ENCODE measurements at regions not wholly inside any gene's neighbourhood (a gene's known extent, or its start where the extent isn't known, plus 50 kb on each side); places are given as distances from the start of the nearest gene placed in this dataset.

DNA sequence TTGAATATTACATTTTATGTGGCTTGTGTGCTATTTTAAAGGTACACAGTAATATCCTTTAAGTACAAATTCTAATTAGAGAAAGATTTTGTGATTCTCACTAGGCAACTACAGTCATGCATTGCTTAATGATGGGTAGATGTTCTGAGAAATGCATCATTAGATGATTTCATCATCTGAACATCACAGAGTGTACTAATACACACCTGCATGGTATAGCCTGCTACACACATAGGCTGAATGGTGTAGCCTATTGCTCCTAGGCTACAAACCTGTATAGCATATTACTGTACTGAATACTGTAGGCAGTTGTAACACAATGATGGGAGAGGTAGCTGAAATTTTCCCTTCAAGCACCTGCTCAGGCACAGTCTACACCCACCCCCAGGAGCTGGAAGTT is 217.4 kb upstream of the EOMES start:
- intact Hi-C loops (cut with micrococcal nuclease) = no loop called here
- H3K4me3 Mint-ChIP-seq = no peak overlapping the region
- peaks cover 4% of the 10 kb centered on the region for H3K27me3 Mint-ChIP-seq
- H3K9me3 Mint-ChIP-seq = no peaks in the 10 kb centered on the region
- no peak overlapping the region for H3K27ac Mint-ChIP-seq
- H3K4me1 Mint-ChIP-seq (ENCODE audit: low read depth) = peaks cover 5% of the 10 kb centered on the region
- no peaks in the 10 kb centered on the region for H3K36me3 Mint-ChIP-seq (ENCODE audit: low read depth)

DNA sequence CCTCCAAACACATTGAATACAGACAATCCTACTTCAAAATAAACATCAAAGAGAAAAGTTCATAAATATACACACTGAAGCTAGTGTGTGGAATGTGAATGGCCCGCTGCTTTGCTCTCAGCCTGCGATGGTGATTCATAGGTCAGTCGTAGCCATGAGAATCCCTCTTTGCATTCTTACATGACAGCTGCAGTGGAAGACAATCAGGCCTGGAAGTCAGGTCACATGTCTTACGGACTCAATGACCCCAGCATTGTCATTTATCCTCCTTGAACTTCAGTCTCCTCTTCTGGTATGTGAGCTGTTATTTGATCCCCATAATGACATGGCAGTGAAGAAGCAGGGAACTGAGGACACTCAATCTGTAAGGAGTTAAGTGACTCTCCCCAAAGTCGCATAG is 217.8 kb upstream of the EOMES start:
- Mint-ChIP-seq H3K4me1 (ENCODE audit: low read depth) (peaks cover 5% of the 10 kb centered on the region), H3K36me3 (ENCODE audit: low read depth) (no peaks in the 10 kb centered on the region), H3K27ac (no peak overlapping the region), H3K9me3 (no peaks in the 10 kb centered on the region), H3K4me3 (no peak overlapping the region), H3K27me3 (peaks cover 4% of the 10 kb centered on the region)
- intact Hi-C loops (cut with micrococcal nuclease) = no loop called here

GRCh38 chr3:27943106-27943505 is 221.0 kb upstream of the EOMES start:
- peaks cover 5% of the 10 kb centered on the region for H3K4me1 Mint-ChIP-seq (ENCODE audit: low read depth)
- H3K27me3 Mint-ChIP-seq = peaks cover 2% of the 10 kb centered on the region
- no peaks in the 10 kb centered on the region for H3K36me3 Mint-ChIP-seq (ENCODE audit: low read depth)
- H3K4me3 Mint-ChIP-seq = no peak overlapping the region
- no peak overlapping the region for H3K27ac Mint-ChIP-seq
- intact Hi-C loops (cut with micrococcal nuclease) = no loop called here
- no peaks in the 10 kb centered on the region for H3K9me3 Mint-ChIP-seq

DNA sequence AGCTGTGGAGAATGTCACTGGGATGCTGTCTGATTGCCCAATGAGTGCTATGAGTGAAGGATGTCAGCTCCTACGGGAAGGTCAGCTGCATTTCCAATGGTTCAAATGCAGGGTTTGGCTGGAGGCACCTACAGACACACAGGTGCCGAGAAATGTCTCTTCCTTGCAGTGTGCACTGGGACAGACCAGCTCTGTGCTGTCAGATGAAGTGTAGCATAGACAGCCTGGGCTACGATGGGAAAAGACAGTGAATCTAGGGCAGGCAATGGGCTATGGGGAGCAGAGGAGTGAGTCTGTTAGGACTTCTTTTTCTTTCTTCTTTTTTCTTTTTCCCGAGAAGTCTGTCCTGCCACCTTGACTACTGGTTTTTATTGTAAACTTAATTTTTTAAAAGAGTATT is 223.1 kb upstream of the EOMES start:
- Mint-ChIP-seq H3K4me3 (no peak overlapping the region), H3K9me3 (peaks cover 2% of the 10 kb centered on the region), H3K4me1 (ENCODE audit: low read depth) (peaks cover 5% of the 10 kb centered on the region), H3K27me3 (peaks cover 2% of the 10 kb centered on the region), H3K27ac (no peak overlapping the region), H3K36me3 (ENCODE audit: low read depth) (no peaks in the 10 kb centered on the region)
- intact Hi-C loops (cut with micrococcal nuclease) = no loop called here

DNA sequence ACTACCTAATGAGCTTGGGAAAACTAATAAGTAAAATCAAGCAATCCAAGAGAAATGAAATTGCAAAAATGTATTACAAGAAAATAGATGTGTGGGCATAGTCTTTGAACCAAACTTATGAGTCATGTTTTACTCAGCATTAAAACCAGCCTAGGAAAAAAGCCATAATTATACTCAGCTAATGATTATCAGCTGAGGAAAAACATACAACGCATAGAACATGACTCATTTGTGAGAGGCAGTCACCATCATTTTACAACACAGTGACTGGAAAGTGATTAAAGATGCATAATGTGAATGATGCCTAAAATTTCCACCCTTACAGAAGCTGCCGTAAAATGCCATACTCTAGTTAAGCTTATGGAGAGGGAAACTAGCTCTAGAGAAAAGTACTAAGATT is 238.0 kb upstream of the EOMES start:
- Mint-ChIP-seq H3K36me3 (ENCODE audit: low read depth) (no peaks in the 10 kb centered on the region), H3K4me1 (ENCODE audit: low read depth) (no peaks in the 10 kb centered on the region), H3K27ac (no peak overlapping the region), H3K4me3 (no peak overlapping the region), H3K9me3 (peaks cover 11% of the 10 kb centered on the region), H3K27me3 (peaks cover 3% of the 10 kb centered on the region)
- intact Hi-C loops (cut with micrococcal nuclease) = no loop called here

- no peak overlapping the region for H3K4me3 Mint-ChIP-seq
- H3K9me3 Mint-ChIP-seq = no peaks in the 10 kb centered on the region
- H3K27ac Mint-ChIP-seq = no peak overlapping the region
- intact Hi-C loops (cut with micrococcal nuclease) = no loop called here
- H3K27me3 Mint-ChIP-seq = peaks cover 6% of the 10 kb centered on the region
- H3K4me1 Mint-ChIP-seq (ENCODE audit: low read depth) = no peaks in the 10 kb centered on the region
- no peaks in the 10 kb centered on the region for H3K36me3 Mint-ChIP-seq (ENCODE audit: low read depth)
Measured at GRCh38 chr3:27963519-27963918, 241.4 kb upstream of the EOMES start.

- Mint-ChIP-seq H3K4me3 (no peak overlapping the region), H3K27me3 (peaks cover 10% of the 10 kb centered on the region), H3K9me3 (peaks cover 13% of the 10 kb centered on the region), H3K36me3 (ENCODE audit: low read depth) (no peaks in the 10 kb centered on the region), H3K27ac (no peak overlapping the region), H3K4me1 (ENCODE audit: low read depth) (no peaks in the 10 kb centered on the region)
- intact Hi-C loops (cut with micrococcal nuclease) = loop anchor here (10.0 kb wide), 1 partner anchor 313 kb away; no protein-coding TSS in a partner anchor
Measured at GRCh38 chr3:27971600-27971999, 249.5 kb upstream of the EOMES start.

DNA sequence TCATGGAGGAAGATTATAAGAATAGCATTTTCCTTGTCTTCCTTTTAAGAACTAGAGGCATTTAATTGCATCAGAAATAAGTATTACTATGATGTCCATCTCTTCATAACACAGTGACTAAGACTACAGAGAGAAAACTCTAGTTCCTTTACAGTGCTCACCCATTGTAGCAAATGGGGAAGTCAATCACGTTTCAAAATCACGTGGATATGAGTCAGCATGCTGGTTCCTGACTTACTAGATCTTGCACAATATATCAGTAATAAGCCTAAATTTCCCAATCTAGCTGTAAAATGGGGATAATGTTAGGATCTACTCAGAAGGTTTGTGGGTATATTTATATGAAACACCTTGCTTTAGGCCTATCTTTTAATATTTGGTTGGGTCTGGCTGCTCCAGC is 254.8 kb upstream of the EOMES start:
- Mint-ChIP-seq H3K9me3 (peaks cover 31% of the 10 kb centered on the region), H3K4me3 (no peak overlapping the region), H3K27ac (no peak overlapping the region), H3K36me3 (ENCODE audit: low read depth) (no peaks in the 10 kb centered on the region), H3K4me1 (ENCODE audit: low read depth) (peaks cover 5% of the 10 kb centered on the region), H3K27me3 (no peaks in the 10 kb centered on the region)
- intact Hi-C loops (cut with micrococcal nuclease) = loop anchor here (10.0 kb wide), 1 partner anchor 308 kb away; no protein-coding TSS in a partner anchor

DNA sequence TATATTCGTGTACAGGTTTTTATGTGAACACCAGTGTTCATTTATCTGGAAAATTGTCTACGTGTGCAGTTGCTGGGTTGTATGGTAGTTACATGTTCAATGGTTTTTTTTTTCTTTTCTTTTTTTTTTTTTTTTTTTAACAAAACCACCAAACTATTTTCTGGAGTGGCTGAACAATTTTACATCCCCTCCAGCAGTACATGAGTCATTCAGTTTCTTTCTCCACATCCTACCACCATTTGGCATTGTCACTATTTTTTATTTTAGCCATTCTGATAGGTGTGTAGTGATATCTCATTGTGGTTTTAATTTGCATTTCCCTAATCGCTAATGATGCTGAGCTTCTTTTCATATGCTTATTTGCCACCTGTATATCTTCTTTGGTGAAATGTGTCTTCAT is 256.3 kb upstream of the EOMES start:
- Mint-ChIP-seq H3K9me3 (peaks cover 33% of the 10 kb centered on the region), H3K4me3 (no peak overlapping the region), H3K36me3 (ENCODE audit: low read depth) (no peaks in the 10 kb centered on the region), H3K4me1 (ENCODE audit: low read depth) (peaks cover 5% of the 10 kb centered on the region), H3K27ac (no peak overlapping the region), H3K27me3 (no peaks in the 10 kb centered on the region)
- intact Hi-C loops (cut with micrococcal nuclease) = loop anchor here (10.0 kb wide), 1 partner anchor 306 kb away; no protein-coding TSS in a partner anchor

GRCh38 chr3:27985369-27986035 is 255.9 kb upstream of the CMC1 start:
- H3K4me3 Mint-ChIP-seq = no peak overlapping the region
- peaks cover 11% of the 10 kb centered on the region for H3K9me3 Mint-ChIP-seq
- H3K4me1 Mint-ChIP-seq (ENCODE audit: low read depth) = no peaks in the 10 kb centered on the region
- peaks cover 3% of the 10 kb centered on the region for H3K27me3 Mint-ChIP-seq
- H3K27ac Mint-ChIP-seq = no peak overlapping the region
- no peaks in the 10 kb centered on the region for H3K36me3 Mint-ChIP-seq (ENCODE audit: low read depth)
- intact Hi-C loops (cut with micrococcal nuclease) = no loop called here

- no peaks in the 10 kb centered on the region for H3K4me1 Mint-ChIP-seq (ENCODE audit: low read depth)
- peaks cover 8% of the 10 kb centered on the region for H3K9me3 Mint-ChIP-seq
- intact Hi-C loops (cut with micrococcal nuclease) = no loop called here
Measured at GRCh38 chr3:27986234-27986879, 255.1 kb upstream of the CMC1 start.

DNA sequence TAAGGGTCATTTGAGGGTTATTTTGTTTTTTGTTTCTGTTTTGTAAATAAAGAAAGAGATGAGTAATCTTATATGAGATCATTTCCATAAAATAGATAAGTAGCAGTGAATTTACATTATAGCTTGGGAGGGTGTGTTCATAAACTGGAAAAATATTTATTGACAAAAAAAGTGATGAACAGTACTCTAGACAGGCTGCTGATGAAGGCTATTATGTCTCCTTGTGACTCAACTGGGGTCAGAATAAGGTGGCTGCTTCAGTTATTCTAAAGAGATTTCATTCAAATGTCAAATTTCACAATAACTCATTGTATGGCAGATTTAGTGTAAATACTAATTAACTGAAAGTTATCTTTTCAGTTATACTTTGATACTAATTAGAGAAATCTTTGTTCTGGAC is 251.1 kb upstream of the CMC1 start:
- no peak overlapping the region for H3K4me3 Mint-ChIP-seq
- intact Hi-C loops (cut with micrococcal nuclease) = no loop called here
- H3K4me1 Mint-ChIP-seq (ENCODE audit: low read depth) = no peaks in the 10 kb centered on the region

More at GRCh38 chr3:27986234-27986879, 255.1 kb upstream of the CMC1 start:
- Mint-ChIP-seq H3K27ac (no peak overlapping the region), H3K27me3 (peaks cover 3% of the 10 kb centered on the region), H3K36me3 (ENCODE audit: low read depth) (no peaks in the 10 kb centered on the region), H3K4me3 (no peak overlapping the region)

GRCh38 chr3:27990837-27991236 is 250.6 kb upstream of the CMC1 start:
- no peak overlapping the region for H3K27ac Mint-ChIP-seq
- H3K9me3 Mint-ChIP-seq = no peaks in the 10 kb centered on the region
- H3K36me3 Mint-ChIP-seq (ENCODE audit: low read depth) = no peaks in the 10 kb centered on the region
- H3K4me1 Mint-ChIP-seq (ENCODE audit: low read depth) = no peaks in the 10 kb centered on the region
- intact Hi-C loops (cut with micrococcal nuclease) = no loop called here
- peaks cover 3% of the 10 kb centered on the region for H3K27me3 Mint-ChIP-seq
- H3K4me3 Mint-ChIP-seq = no peak overlapping the region

More for the DNA sequence above, 251.1 kb upstream of the CMC1 start:
- H3K36me3 Mint-ChIP-seq (ENCODE audit: low read depth) = no peaks in the 10 kb centered on the region
- no peaks in the 10 kb centered on the region for H3K9me3 Mint-ChIP-seq
- no peak overlapping the region for H3K27ac Mint-ChIP-seq
- H3K27me3 Mint-ChIP-seq = peaks cover 3% of the 10 kb centered on the region

DNA sequence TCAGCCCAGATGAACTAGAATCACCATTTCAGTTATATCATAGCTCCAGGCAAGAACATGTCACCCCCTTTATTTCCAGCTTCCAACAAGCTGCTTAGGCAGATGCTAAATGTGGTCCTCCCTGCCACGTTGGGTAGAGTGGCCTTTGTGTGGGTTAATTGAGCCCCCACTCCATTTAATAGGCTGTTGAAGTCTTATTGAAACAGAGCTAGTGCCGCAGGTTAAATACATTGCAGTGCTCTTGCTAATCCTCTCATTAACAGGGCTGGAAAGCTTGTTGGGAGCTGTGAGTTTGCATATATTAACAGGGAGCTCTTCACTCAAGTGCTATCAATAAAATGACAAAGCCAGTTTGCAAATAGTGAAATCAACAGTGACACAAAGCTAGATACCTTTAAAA is 248.4 kb upstream of the CMC1 start:
- Mint-ChIP-seq H3K27ac (no peak overlapping the region), H3K9me3 (no peaks in the 10 kb centered on the region), H3K36me3 (ENCODE audit: low read depth) (no peaks in the 10 kb centered on the region), H3K4me3 (no peak overlapping the region), H3K4me1 (ENCODE audit: low read depth) (no peaks in the 10 kb centered on the region), H3K27me3 (peaks cover 1% of the 10 kb centered on the region)
- intact Hi-C loops (cut with micrococcal nuclease) = no loop called here

DNA sequence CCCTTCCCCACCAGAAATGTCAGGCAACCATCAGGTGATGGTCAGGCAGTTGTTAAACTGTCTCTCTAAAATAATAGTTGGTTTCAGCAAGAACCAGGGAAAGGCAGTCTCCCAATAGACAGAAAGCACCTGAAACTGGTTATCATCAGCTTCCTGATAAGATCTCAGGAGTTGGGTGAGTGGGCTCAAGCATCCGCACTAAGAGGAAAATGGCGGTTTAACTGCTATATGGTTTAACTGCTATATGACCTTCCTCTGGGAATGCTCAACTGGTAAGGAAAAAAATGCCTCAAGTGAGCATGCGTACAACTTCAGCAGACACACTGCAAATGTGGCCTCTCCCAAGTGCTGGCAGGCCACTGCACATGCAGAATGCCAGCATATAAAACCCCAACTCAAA is 240.8 kb upstream of the CMC1 start:
- H3K36me3 Mint-ChIP-seq (ENCODE audit: low read depth) = no peaks in the 10 kb centered on the region
- no peaks in the 10 kb centered on the region for H3K4me1 Mint-ChIP-seq (ENCODE audit: low read depth)
- H3K27me3 Mint-ChIP-seq = no peaks in the 10 kb centered on the region
- no peak overlapping the region for H3K4me3 Mint-ChIP-seq
- H3K27ac Mint-ChIP-seq = no peak overlapping the region
- H3K9me3 Mint-ChIP-seq = peaks cover 27% of the 10 kb centered on the region
- intact Hi-C loops (cut with micrococcal nuclease) = no loop called here

All from dendritic cell treated with granulocyte-macrophage colony-stimulating factor and Interleukin-4, amounts not matched to agents 40 ng/mL and 50 ng/mL, for 4 days (primary cell).